Neural cell (in vitro differentiated cells): ENCODE measurements at regions not wholly inside any gene's neighbourhood (a gene's known extent, or its start where the extent isn't known, plus 50 kb on each side); places are given as distances from the start of the nearest gene placed in this dataset.

Source experiments
- EP300 ChIP-seq: fragments of 450-650 bp; conservative IDR thresholded peaks from 2 replicates; pipeline ENCODE4 v1.6.1; 2014; ENCODE audit warnings: antibody characterized with exemption, mild to moderate bottlenecking, moderate library complexity; ENCODE audit not compliant: poor library complexity, severe bottlenecking
- EZH2 ChIP-seq: fragments of 200-600, 300-800 bp; shearing (Covaris generic), sonication (generic); IDR thresholded peaks from 2 replicates; pipeline ENCODE4 v1.6.1; 2014; ENCODE audit warnings: antibody characterized with exemption, low read length, borderline replicate concordance, mild to moderate bottlenecking; ENCODE audit not compliant: insufficient read depth, poor library complexity, severe bottlenecking
- MXI1 ChIP-seq: fragments of 450-650 bp; conservative IDR thresholded peaks from 2 replicates; pipeline ENCODE4 v1.6.1; 2014; ENCODE audit warnings: antibody characterized with exemption, mild to moderate bottlenecking; ENCODE audit not compliant: poor library complexity, severe bottlenecking
- POLR2AphosphoS5 ChIP-seq: IDR thresholded peaks from 2 replicates; pipeline ENCODE4 v1.6.1; 2012
- RAD21 ChIP-seq: fragments of 450-650 bp; conservative IDR thresholded peaks from 2 replicates; pipeline ENCODE4 v1.6.1; 2014; ENCODE audit warnings: antibody characterized with exemption, mild to moderate bottlenecking, moderate library complexity
- TF ChIP-seq, protein P1 (sequence below): fragments of 450-650 bp; IDR thresholded peaks from 2 replicates; pipeline ENCODE4 v1.5.1; 2014; ENCODE audit warnings: antibody characterized with exemption, mild to moderate bottlenecking, moderate library complexity; ENCODE audit not compliant: poor library complexity, severe bottlenecking

DNA sequence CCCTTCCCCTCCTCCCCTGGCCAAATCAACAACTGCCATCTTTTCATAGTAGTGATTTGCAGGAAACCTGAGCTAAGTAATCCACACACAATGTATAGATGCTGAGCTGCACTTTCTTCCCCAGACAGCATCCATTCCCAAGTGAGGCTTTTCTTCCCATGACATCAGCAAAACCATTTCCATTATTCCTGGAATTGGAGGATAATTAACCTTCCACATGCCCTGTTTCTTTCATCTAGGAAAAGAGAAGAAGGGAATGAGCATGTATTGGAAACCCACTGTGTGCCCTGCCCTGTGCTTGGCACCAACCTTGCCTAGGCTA lies 268.0 kb downstream of the ZSWIM6 start:
- TF ChIP-seq, protein P1, sequence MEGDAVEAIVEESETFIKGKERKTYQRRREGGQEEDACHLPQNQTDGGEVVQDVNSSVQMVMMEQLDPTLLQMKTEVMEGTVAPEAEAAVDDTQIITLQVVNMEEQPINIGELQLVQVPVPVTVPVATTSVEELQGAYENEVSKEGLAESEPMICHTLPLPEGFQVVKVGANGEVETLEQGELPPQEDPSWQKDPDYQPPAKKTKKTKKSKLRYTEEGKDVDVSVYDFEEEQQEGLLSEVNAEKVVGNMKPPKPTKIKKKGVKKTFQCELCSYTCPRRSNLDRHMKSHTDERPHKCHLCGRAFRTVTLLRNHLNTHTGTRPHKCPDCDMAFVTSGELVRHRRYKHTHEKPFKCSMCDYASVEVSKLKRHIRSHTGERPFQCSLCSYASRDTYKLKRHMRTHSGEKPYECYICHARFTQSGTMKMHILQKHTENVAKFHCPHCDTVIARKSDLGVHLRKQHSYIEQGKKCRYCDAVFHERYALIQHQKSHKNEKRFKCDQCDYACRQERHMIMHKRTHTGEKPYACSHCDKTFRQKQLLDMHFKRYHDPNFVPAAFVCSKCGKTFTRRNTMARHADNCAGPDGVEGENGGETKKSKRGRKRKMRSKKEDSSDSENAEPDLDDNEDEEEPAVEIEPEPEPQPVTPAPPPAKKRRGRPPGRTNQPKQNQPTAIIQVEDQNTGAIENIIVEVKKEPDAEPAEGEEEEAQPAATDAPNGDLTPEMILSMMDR = no peak
- TF ChIP-seq EZH2 (no peak), POLR2AphosphoS5 (no peak), RAD21 (no peak), EP300 (no peak), MXI1 (no peak)
